ENCODE measurements at regions not wholly inside any gene's neighbourhood (a gene's known extent, or its start where the extent isn't known, plus 50 kb on each side); places are given as distances from the start of the nearest gene placed in this dataset.

GRCh38 chr5:32990593-32991420, 279.7 kb downstream of the NPR3 start:
- TF ChIP-seq CTCF (IDR thresholded peaks at IDR 0.05): no peak
- TF ChIP-seq EP300 (IDR thresholded peaks at IDR 0.05): no peak

All from suprapubic skin (tissue), 3 donors.